ENCODE measurements at regions not wholly inside any gene's neighbourhood (a gene's known extent, or its start where the extent isn't known, plus 50 kb on each side); places are given as distances from the start of the nearest gene placed in this dataset.

DNA sequence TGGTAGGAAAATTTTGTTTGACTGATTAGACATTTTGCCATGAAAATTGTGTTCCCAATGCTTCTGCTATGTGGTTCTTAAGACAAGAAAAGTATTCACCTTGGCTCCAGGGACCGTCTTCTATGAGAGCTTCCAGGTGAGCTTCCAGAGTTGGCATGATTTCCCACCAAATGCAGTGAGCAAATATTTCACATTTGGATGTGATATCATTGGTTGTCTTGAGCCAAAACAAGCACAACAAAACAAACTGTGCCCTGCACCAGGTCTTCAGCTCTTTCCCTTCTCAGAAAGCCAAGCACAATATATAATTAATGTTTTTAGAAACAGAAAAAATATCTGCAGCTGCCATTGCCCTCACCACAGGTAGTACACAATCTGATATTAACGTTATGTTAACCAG lies 1009.0 kb downstream of the PLA2G4A start:
- TF ChIP-seq ARNTL (CRISPR knock-in tag; IDR thresholded peaks at IDR 0.05; ENCODE audit: borderline replicate concordance, low read depth) (no peak), PATZ1 (CRISPR knock-in tag; IDR thresholded peaks at IDR 0.05; ENCODE audit: borderline replicate concordance) (no peak), SNAI2 (CRISPR knock-in tag; IDR thresholded peaks at IDR 0.05) (no peak), ZFP3 (CRISPR knock-in tag; IDR thresholded peaks at IDR 0.05) (no peak), BACH2 (CRISPR knock-in tag; IDR thresholded peaks at IDR 0.05; ENCODE audit: borderline replicate concordance) (no peak), ZC3H10 (CRISPR knock-in tag; IDR thresholded peaks at IDR 0.05) (no peak), ZNF8 (CRISPR knock-in tag; IDR thresholded peaks at IDR 0.05) (no peak), OSR1 (CRISPR knock-in tag; IDR thresholded peaks at IDR 0.05) (no peak), CSDC2 (CRISPR knock-in tag; IDR thresholded peaks at IDR 0.05) (no peak), GLIS3 (CRISPR knock-in tag; IDR thresholded peaks at IDR 0.05) (no peak), ISL1 (CRISPR knock-in tag; IDR thresholded peaks at IDR 0.05) (no peak)
- TF ChIP-seq, protein P1, sequence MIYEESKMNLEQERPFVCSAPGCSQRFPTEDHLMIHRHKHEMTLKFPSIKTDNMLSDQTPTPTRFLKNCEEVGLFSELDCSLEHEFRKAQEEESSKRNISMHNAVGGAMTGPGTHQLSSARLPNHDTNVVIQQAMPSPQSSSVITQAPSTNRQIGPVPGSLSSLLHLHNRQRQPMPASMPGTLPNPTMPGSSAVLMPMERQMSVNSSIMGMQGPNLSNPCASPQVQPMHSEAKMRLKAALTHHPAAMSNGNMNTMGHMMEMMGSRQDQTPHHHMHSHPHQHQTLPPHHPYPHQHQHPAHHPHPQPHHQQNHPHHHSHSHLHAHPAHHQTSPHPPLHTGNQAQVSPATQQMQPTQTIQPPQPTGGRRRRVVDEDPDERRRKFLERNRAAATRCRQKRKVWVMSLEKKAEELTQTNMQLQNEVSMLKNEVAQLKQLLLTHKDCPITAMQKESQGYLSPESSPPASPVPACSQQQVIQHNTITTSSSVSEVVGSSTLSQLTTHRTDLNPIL (CRISPR knock-in tag; IDR thresholded peaks at IDR 0.05; ENCODE audit: low read depth), result no peak

All from SK-N-SH treated with all-trans-retinoic acid at 6 μM for 48 hours (cell line).